ENCODE measurements at regions not wholly inside any gene's neighbourhood (a gene's known extent, or its start where the extent isn't known, plus 50 kb on each side); places are given as distances from the start of the nearest gene placed in this dataset.

DNA sequence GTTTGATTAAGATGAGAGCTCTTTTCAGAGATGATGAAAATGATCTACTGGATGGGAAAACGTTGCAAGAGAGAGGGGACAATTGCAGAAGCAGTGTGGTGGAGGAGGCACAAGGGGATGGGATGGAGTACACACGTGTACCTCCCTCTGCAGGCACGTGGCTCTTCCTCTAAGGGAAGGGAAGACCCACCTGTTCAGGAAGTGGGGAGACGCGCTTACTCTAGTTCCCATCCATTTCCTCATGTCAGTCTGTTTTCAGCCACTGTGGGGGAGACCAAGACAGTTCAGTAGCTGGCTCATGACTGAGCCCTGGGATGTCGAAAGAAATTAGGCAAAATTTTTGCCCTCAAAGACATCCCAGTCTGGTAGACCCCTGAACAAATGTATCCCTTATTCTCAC is 619.2 kb upstream of the CLINT1 start:
- Mint-ChIP-seq H3K4me3 (ENCODE audit: unreplicated experiment) (no peak overlapping the region), H3K9me3 (ENCODE audit: unreplicated experiment) (peaks cover 2% of the 10 kb centered on the region), H3K4me1 (ENCODE audit: low read depth, unreplicated experiment) (peaks cover 10% of the 10 kb centered on the region), H3K27ac (ENCODE audit: unreplicated experiment) (no peak overlapping the region), H3K27me3 (ENCODE audit: unreplicated experiment) (peaks cover 3% of the 10 kb centered on the region), H3K36me3 (ENCODE audit: unreplicated experiment) (peaks cover 4% of the 10 kb centered on the region)
- DNase-seq = no peak
- TF ChIP-seq, protein P1, sequence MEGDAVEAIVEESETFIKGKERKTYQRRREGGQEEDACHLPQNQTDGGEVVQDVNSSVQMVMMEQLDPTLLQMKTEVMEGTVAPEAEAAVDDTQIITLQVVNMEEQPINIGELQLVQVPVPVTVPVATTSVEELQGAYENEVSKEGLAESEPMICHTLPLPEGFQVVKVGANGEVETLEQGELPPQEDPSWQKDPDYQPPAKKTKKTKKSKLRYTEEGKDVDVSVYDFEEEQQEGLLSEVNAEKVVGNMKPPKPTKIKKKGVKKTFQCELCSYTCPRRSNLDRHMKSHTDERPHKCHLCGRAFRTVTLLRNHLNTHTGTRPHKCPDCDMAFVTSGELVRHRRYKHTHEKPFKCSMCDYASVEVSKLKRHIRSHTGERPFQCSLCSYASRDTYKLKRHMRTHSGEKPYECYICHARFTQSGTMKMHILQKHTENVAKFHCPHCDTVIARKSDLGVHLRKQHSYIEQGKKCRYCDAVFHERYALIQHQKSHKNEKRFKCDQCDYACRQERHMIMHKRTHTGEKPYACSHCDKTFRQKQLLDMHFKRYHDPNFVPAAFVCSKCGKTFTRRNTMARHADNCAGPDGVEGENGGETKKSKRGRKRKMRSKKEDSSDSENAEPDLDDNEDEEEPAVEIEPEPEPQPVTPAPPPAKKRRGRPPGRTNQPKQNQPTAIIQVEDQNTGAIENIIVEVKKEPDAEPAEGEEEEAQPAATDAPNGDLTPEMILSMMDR (IDR thresholded peaks at IDR 0.05; ENCODE audit: partially characterized antibody, unreplicated experiment) = no peak

DNA sequence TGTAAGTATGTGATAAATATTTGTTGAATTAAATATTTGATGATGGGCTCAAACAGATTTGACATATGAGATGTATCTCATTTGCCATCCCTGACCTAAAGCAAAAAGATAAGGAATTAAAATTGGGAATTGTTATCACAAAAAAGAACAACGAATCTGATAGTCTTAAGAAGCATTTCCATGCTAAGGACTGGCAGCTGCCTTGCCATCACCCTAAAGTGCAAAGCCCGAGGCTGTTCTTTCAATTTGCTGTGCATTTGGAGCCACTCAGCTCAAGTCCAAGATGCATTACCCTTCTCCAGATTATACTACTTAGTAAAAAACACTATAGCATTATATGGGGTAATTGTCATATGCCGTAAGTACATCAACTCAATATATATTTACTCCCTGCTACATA is 618.3 kb upstream of the CLINT1 start:
- TF ChIP-seq, protein P1 (IDR thresholded peaks at IDR 0.05; ENCODE audit: partially characterized antibody, unreplicated experiment) = no peak
- H3K27ac Mint-ChIP-seq (ENCODE audit: unreplicated experiment) = peak overlapping the region; percentile 26
- peaks cover 2% of the 10 kb centered on the region for H3K9me3 Mint-ChIP-seq (ENCODE audit: unreplicated experiment)
- peaks cover 9% of the 10 kb centered on the region for H3K4me1 Mint-ChIP-seq (ENCODE audit: low read depth, unreplicated experiment)
- peaks cover 4% of the 10 kb centered on the region for H3K36me3 Mint-ChIP-seq (ENCODE audit: unreplicated experiment)
- H3K4me3 Mint-ChIP-seq (ENCODE audit: unreplicated experiment) = no peak overlapping the region
- peaks cover 5% of the 10 kb centered on the region for H3K27me3 Mint-ChIP-seq (ENCODE audit: unreplicated experiment)
- DNase-seq = no peak

DNA sequence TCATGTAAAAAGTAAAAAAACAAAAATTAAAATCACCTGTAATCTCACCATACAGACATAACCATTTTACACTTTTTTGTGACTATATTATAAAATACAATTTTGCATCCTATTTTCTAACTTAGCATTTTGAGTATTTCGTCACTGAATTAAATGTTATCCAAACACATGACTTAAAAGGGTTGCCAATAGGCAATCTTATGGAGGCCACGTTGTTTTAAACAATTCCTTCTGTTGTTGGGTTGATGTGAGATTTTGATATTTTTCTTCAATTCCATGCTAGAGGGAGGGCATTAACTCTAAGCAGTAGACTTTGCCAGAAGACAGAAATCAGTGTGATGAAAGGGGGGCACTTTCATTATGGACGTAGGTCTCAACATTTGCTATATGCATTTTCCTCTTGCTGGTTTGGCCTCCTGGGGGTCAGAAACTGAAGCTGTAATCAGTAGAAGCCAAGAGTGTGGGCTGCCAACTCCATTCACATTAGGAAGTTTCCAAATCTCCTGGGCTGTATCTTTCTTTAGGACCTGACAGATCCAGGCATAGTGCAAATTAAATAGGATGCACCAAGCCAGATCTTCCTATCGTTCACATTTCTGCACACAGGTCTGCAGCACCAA is 614.2 kb upstream of the CLINT1 start:
- no peak for DNase-seq
- Mint-ChIP-seq H3K27me3 (ENCODE audit: unreplicated experiment) (peaks cover 6% of the 10 kb centered on the region), H3K36me3 (ENCODE audit: unreplicated experiment) (no peaks in the 10 kb centered on the region), H3K27ac (ENCODE audit: unreplicated experiment) (no peak overlapping the region), H3K4me1 (ENCODE audit: low read depth, unreplicated experiment) (peaks cover 16% of the 10 kb centered on the region), H3K9me3 (ENCODE audit: unreplicated experiment) (peaks cover 2% of the 10 kb centered on the region), H3K4me3 (ENCODE audit: unreplicated experiment) (no peak overlapping the region)
- TF ChIP-seq, protein P1 (IDR thresholded peaks at IDR 0.05; ENCODE audit: partially characterized antibody, unreplicated experiment) = no peak

DNA sequence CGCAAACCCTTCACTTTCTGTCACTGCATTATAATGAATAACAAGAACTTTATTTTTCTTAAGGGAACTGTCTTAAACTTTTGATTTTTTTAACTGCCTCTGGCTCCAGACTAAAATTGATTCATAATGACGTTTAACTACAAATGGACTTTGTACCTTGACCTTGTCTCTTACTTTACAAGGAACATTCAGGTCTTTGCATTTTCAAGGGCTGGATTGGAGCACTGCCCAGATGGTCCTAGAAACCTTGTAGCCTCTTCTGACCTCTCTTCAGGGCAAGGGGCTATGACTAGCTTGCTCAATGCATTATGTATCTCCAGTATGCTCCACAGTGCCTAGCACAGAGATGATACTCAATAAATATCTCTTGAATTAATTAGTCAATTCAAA is 612.6 kb upstream of the CLINT1 start:
- TF ChIP-seq, protein P1 (IDR thresholded peaks at IDR 0.05; ENCODE audit: partially characterized antibody, unreplicated experiment) = no peak
- Mint-ChIP-seq H3K27ac (ENCODE audit: unreplicated experiment) (peak overlapping the region; percentile 3), H3K4me3 (ENCODE audit: unreplicated experiment) (no peak overlapping the region), H3K9me3 (ENCODE audit: unreplicated experiment) (peaks cover 2% of the 10 kb centered on the region), H3K4me1 (ENCODE audit: low read depth, unreplicated experiment) (peaks cover 16% of the 10 kb centered on the region), H3K27me3 (ENCODE audit: unreplicated experiment) (peaks cover 6% of the 10 kb centered on the region), H3K36me3 (ENCODE audit: unreplicated experiment) (no peaks in the 10 kb centered on the region)
- no peak for DNase-seq

DNA sequence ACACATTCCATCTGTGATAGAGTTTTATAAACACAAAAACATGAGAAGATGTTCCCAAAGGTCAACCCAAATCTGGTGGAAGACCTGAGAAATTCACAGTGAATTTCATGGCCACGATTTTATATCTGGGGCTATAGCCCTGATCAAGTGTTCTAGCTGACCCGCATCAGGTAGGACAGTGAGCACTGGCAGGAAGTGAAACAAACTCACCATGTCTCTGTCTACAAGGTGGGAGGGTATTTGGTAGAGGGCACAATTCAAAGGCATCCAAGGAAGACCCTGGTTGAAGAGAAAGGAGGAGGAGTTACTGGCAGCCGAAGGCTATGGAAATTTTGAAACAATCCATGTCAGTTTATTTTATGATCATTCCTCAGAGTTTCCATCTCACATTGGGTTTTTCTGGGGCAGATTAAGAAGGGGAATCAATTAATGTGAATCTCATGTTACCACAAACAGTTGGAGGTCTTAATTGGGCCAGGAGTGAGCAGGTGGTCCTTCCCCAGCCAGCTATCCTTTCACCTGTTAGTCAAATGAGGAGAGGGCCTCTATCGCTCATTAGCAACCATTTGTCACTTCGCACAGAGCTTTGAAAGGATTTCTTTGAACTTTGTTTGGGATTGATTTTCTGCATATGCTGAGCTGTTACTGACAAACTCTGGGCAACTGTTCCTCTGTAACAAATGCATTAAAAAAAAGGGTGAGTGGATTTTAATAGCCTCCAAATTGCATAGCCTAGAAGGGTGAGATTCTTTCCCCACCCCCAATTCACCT is 612.0 kb upstream of the CLINT1 start:
- Mint-ChIP-seq H3K4me3 (ENCODE audit: unreplicated experiment) (no peak overlapping the region), H3K9me3 (ENCODE audit: unreplicated experiment) (peaks cover 2% of the 10 kb centered on the region)
- TF ChIP-seq, protein P1 (IDR thresholded peaks at IDR 0.05; ENCODE audit: partially characterized antibody, unreplicated experiment) = no peak

More for the DNA sequence above, 612.0 kb upstream of the CLINT1 start:
- Mint-ChIP-seq H3K36me3 (ENCODE audit: unreplicated experiment) (no peaks in the 10 kb centered on the region), H3K27me3 (ENCODE audit: unreplicated experiment) (peaks cover 6% of the 10 kb centered on the region), H3K27ac (ENCODE audit: unreplicated experiment) (peak overlapping the region; percentile 54), H3K4me1 (ENCODE audit: low read depth, unreplicated experiment) (peaks cover 16% of the 10 kb centered on the region)
- no peak for DNase-seq

All from glutamatergic neuron (in vitro differentiated cells).